GM11168 (cell line): ENCODE measurements at regions not wholly inside any gene's neighbourhood (a gene's known extent, or its start where the extent isn't known, plus 50 kb on each side); places are given as distances from the start of the nearest gene placed in this dataset.

Experiments used
- in situ Hi-C: fragments of 300-500 bp; cut with MboI; formaldehyde crosslinking; loops from one replicate; pipeline ENCODE4 v1.12.0; 2022; ENCODE audit warnings: low sequenced_read_pairs; ENCODE audit not compliant: unreplicated experiment

DNA sequence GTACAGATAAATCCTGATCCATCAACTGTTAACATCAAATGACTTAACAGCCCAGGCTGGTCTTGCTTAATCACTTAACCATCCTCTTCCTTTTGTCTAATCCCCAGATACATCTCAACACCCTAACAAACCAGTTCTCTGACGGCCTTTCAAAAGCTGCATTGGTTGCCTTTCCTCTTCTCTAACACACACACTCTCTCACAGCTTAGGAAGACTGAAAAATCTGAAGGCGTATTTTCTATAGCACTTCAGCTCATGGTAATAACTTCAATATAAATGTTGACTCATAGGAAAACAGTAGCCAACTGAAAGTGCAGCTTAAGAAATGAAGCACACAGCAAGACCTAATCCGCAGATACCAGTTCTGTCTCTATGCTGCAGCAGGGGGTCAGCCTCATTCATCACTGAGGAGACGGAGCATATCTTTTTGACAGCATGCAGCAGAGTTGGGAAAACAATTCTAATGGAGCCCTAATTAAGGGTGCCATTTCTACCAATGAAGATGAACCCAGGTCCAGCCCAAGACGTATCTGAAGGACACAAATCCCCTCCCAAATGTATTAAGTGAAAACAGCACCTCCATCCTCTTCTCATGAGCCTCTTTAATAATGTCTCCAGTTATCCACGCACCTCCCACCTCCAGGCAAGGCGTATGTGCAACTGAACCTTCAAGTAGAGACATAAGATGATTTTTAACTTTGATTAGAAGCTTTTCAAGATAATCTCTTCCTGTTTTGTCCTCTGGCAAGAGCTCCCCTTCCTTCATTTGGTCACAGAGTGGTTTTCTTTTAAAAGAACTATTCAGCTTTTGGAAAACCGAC is 211.7 kb upstream of the NFE2L3 start:
- in situ Hi-C loops: no loop called here

DNA sequence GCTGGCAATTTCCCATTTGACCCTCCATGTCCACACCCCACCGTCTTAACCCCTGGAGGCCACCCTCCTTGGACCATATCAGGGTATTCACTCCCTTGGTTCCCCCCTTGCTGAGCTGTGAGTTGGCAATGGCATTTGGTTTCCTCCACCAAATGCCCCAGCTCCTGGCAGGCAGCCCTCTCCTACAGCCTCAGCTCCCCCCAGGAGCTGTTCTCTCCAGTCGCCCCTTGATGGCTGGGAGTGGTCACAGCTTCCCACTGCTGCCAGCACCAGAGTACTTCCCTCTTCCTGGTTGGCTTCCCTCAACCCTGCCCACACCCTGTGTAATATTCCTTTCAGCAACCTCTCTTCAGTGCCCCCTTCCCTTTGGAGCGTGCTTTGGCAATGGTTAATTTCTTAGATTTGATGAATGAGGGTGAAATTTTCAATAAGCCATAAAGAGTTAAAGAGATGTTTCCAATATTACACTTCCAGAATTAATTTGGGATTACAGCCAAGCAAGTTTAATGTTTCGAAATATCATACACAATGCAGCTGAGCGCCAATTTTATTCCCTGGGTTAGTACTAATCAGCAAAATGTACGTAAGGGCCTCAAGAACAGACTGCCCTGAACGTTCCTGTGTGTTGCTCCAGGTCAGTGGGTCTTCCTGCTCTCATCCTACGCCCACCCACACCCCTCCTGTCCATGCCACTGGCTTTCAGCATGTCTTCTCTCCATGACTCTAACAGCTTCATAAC is 207.1 kb upstream of the NFE2L3 start:
- in situ Hi-C loops: no loop called here

DNA sequence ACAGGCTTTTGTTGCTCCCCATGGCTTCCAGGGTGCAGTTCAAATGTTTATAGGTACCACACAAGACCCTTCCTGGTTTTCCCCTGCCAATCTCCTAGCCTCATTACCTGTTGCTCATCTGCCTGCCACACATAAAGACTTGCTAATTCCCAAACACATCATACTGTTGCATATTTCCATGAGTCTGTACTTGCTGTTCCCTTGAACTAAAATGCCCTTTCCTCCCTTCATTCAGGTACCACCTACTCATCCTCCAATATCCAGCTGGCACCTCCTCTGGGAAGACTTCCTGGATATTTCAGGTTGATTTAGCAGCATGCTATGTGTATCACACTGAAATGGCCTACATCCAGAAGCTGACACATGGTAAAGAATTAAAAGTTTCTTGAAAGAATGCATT is 206.4 kb upstream of the NFE2L3 start:
- in situ Hi-C loops: no loop called here

DNA sequence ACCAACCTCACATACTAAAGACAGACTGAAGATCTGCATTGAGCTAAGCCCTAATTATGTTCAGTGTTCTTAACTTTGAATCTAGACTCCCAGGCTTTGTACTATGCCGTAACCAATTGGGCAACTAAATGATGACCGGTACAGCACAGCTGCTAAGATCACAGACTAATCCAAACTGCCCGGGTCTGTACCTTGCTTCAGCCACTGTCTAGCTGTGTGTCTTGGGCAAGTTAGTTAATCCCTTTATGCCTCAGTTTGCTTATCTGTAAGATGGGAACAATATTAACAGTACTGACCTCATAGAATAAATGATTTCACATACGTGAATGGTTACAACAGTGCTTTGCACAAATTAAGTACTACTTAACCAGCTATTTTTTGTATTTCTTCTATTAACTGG is 205.8 kb upstream of the NFE2L3 start:
- in situ Hi-C loops: no loop called here

DNA sequence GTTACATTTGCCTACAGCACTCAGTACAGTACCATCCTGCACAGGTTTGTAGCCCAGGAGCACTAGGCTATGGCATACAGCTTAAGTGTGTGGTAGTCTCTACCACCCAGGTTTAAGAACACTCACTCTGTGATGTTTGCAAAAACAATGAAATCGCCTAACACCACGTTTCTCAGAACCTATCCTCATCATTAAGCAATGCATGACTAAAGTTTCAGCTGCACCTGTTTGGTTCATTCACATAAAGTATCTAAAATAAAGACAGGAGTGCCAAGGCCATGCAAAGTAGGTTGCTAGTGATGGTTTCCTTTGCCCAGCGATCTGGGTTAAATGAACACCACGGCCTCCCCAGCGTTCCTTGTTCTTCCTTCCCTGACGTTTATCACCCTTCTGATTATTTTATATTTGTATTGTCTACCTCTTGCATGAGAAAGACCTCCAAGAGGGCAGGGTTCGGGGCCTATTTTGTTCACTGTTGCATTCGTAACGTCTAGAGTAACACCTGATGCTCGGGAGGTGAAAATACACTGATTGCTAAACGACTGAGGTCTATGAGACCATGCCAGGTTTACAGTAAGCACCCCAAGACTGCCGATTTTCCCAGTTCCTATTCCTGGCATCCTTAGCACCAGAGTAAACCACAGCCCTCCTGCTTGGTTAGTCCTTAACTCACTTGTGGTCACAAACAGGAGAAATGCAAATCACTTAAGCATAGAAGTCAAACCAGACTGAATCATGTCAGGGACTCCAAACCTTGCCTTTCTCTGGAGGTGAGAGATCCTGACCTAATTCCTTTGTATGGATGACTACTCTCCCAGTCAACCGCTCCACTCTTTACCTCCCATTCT is 204.1 kb upstream of the NFE2L3 start:
- in situ Hi-C loops: no loop called here

DNA sequence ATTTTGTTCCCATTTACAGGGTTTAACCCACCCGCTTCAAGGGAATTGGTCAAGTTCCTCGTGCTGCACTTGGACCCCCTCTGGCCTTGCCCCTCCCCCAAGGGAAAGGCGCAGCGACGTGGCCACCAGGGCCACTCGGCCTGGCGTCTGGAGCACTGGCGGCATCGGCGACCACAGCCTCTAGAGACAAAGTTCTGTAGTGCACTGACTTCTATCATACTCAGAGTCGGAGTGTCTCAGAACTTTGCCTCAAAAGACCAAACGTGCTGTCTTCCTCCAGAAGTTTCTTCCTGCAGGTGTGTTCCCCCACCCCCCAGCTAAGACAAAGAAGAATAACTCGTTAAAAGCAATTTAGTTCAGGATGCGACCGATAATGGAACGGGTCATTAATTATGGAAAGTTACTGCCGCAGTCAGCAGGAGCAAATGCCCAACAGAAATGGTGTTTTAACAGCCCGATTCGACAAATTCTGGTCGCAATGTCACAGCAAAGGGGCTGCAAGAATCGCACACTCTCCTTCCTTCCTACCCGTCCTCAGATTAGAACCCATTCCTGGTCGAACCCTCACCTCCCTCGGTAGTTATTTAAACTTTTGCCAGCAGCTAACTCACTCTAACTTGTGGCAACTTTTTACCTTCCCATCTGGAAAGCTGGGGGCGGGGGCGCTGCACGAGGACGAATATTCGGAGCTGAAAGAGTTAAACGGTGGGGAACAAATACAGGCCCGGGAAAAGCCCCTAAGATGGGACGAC is 202.1 kb upstream of the NFE2L3 start:
- in situ Hi-C loops: no loop called here

DNA sequence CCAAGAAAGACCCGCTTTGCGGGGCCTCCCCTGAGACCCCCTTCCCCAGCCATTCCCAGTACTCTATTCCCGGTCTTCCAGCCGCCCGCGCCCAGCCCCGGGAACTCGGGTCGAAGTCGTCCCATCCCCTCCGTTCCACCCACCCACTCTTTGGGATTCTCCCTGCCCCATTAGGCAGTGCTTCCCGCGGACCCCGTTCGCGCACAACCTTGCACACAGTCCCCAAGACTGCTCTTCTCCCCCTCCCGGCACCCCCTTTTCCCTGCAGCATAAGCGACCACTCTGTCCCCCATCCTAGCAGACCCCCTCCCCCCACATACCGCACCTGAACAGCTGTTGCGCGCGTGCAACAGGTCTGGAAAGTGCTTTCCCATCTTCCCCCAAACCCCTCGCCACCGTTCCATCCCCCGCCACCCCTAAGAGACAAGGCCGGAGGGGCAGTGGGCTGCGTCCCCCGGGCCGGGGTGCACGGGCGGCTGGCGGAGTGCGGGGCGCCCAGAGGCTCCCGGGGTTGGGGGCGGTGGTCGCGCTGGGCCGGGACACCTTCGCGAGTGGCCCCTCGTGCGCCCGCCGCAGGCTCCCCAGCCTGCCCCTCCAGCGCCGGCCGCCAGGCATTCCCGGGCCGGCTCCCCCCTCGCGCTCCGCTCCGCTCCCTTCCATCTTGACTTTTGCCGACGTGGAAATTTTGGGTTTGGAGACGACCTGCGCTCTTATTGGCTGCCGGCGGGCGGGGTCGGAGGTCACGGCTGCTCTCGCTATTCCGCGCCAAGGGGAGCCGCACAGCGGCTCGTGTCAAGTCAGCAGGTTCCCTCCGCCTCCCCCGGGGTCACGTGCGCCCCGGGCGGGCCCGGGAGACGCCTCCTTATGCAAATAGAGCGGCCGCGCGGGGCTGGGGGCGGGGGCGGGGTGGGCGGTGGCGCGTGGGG is 201.2 kb upstream of the NFE2L3 start:
- in situ Hi-C loops: no loop called here

DNA sequence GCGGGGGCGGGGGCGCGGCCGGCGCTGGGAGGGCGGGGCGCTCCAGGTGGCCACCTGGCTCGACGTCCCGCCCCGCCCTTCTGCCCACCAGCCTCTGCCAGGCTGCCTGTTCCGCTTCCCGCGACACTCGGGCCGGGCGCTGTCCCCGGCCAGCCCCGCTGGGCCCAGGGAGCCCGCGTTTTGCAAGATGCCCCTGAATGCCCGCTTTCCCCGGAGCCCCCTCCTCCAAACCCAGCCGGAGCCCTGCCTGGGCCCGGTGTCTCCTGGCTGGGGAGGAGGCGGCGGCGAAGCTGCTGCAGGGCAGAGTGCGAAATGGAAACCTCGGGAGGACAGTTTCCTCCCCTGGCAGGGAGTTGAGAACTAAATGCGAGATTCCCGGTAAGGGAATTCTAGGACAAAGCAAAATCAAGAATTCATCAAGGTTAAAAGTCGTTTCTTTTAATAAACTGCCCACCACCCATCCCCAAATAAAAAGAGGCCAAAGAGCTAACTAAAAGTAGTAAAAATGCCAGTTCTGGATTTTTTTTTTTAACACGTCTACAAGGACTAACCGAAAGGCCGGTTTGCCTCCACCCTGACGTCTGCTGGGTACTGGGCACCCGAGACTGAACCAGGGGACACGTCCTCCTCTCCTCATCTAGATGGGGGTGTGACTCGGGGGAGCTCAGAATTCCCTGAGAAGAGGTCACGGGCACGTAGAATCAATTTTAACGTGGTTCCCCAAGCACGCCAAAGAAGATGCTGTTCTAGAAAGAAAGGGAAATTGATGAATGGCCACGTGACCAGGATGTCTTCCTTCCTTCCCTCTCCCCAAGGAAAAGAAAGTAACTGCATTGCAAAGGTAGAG is 200.4 kb upstream of the NFE2L3 start:
- in situ Hi-C loops: no loop called here

DNA sequence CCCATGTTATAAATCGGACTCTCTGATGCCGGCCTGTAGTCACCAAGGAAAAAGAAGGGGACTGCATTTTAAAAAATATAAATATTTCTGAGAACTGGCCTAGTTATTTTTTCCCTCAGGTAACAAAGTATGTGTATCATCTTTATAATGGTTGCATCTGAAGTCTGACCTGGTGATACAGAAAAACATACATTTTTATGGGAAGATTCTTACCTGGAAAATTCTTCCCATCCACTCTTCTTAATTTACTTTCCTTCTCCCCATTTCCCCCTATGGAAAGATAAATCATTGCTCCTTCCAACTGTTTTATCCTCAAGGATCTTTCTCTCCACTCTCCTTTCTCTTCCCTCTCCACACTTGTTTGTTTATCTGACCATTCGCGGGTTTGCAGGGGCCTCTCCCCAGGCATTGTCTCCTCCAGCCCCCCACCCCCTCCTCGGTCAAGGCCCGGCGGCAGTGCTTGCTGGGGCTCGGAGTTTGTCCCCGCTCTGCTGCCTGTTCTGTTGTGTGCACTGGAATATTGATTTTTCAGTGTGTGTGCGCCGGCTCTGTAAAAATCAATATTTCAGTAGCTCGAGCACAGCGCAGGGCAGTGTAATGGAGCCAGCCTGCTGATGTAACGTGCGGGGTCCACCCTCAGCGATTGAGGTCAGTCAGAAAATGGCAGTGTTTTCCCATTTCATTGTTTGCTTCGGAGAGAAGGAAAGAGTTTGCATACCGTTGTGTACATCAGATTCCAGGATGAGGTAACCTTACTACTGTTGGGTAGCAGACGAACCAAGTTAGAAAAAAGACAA is 199.5 kb upstream of the NFE2L3 start:
- in situ Hi-C loops: no loop called here

DNA sequence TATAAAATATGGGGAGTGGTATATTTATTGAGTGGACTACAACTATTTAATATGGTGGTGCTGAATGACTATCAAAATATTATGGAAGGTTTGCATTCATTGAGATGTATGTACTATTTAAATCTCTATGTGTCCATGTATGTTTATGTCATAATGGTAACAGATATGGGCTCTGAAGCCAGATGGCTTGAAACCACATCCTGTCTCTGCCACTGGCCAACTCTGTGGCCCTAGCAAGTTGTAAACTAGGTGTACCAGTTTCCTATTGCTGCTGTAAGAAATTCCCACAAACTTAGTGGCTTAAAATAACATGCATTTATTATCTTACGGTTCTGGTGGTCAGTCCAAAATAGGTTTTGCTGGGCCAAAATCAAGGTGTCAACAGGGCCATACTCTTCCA is 198.1 kb upstream of the NFE2L3 start:
- in situ Hi-C loops: no loop called here

DNA sequence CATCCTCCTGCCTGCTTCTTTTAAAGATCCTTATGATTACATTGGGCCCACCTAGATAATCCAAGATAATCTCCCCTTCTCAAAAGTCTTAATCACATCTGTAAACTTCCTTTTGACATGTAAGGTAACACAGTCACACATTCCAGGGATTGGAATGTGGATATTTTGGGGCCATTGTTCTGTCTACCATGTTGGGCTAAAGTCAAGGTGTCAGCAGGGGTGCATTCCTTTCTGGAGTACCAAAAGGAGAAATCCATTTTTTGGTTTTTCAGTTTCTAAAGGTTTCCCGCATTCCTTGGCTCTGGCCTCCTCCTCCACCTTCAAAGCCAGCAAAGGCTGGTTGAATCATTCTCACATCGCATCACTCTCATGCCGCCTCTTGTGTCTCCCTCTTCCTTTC is 197.6 kb upstream of the NFE2L3 start:
- in situ Hi-C loops: no loop called here

DNA sequence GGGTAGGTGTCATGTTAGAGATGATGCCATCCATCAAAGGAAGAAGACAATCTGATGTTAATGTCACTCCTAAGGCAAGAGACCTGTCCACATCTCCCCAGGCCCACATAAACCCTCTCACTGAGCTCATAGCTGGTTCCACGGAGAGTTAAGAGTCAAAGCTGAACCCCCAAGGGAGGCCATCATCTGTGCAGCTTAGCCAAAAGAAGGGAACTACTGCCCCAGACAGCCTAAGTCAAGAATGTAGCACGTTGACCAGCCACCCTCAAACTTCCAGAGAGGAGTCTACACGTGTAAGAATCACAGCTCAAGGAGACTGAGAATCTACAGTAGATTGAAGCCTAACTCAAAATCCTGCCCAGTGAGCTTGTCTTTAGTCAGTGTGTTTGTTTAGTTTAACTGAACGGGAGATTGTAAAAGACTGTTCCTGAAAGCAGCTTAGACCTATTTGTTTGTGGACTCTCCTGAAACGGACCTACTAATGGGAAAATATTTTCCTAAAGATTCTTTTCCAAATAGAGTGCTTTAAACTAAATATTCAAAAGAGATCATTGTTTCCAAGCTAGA is 192.7 kb upstream of the NFE2L3 start:
- in situ Hi-C loops: no loop called here

DNA sequence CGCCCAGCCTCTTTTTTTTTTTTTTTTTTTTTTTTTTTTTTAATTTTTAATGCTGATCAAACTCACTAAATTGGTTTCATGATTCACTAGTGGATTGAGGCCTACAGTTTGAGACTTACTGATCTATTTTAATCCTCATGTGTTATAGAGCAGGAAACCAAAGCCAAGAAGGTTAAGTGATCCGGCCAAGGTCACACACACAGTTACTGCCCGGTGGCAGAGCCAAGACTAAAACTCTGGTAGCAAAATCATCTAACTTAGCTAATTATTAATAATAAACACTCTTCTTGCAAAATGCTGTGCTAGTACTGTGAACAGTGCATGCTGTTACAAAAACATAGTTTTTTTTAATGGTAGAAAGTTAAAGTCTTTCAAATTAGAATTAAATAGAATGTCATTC is 188.3 kb upstream of the NFE2L3 start:
- in situ Hi-C loops: no loop called here

DNA sequence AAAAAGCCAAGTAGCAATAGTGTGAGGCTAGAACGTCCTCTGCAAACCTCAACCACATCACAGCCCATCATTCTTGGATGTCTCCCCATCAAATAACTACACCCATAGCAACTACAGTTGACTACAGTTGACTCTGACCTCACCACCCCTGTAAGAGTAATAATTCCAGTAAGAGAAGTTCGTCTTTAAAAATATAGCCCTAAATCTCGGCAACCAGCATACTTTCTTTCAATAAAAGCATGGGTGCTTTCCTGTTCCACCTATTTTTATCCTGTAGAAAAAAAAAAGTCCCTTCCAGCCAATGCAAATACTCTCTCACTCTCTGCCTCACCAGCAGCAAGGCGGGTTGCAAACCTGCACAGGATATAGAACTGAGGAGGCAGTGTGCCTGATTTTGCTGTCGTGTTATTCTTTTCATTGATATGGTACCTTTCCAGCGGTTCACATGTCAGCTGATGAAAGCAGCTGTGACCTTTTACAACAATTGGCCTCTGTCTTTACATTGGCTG is 187.5 kb upstream of the NFE2L3 start:
- in situ Hi-C loops: no loop called here

DNA sequence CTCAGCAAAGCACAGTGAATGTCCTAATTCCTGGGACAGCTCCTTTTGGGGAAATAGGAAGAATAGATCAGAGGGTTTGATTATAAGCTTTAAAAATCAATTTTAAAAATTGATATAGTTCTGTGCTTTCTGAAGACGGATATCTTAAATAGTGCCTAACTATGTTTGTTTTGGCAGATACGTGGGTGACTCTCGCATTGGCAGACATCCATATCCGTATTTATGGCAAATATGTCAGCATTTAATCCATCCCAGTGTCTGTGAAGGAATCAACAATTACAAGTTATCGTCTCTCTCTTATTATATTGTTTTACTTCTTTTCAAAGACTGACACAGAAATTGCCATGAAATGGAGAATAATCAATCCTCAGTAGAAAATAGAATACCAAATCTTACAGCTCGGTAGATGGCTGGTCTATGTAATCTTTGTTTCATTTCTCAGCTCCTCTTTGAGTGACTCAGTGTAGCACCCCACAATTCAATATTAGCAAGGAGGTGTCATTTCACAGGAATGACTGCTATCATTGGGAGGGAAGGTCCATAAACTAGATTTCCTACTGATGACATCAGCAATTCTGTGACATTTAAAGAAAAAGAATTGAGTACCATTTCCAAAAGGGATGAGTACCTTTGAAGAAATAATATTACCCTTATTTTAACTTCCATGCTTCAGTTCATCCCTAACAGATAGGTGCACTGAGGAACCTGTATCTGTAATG is 186.4 kb upstream of the NFE2L3 start:
- in situ Hi-C loops: no loop called here

DNA sequence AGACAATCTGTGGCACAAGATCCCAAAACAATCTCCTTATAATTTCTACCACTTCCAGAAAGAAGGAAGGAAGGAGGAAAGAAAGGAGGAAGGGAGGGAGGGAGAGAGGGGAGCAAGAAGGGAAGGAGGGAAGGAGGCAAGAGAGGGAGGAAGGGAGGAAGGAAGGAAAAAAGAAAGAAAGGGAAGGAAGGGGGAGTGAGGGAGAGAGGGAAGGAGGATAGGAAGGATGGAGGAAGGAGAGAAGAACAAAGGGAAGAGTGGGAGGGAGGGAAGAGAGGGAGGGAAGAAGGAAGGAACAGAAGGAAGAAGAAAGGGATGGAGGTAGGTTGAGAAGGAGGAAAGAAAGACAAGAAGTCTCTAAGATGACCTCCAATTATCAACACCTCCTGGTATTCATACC is 185.5 kb upstream of the NFE2L3 start:
- in situ Hi-C loops: no loop called here
